Neural progenitor cell (in vitro differentiated cells): ENCODE measurements at regions not wholly inside any gene's neighbourhood (a gene's known extent, or its start where the extent isn't known, plus 50 kb on each side); places are given as distances from the start of the nearest gene placed in this dataset.
"Not testable (repeated sequence)": the region's sequence is repeated elsewhere in the genome, so short reads cannot be mapped to it uniquely, and the experiment has no call there.

Source experiments
- DNase-seq: peaks from one replicate; pipeline ENCODE4 v3.0.0-alpha.2; 2016; ENCODE audit warnings: low spot score
- H2AFZ ChIP-seq: fragments of 200-600 bp; sonication (generic); replicated peaks from 2 replicates; pipeline ENCODE4 v1.6.1; 2016; ENCODE audit warnings: antibody characterized with exemption
- H3F3A ChIP-seq: fragments of 200-600 bp; sonication (generic); 2 replicates; pipeline ENCODE4 v1.6.1; 2016; ENCODE audit warnings: antibody characterized with exemption, low read depth
- H3K27ac ChIP-seq: fragments of 200-600 bp; sonication (generic); 2 replicates; pipeline ENCODE4 v1.5.1; 2016; ENCODE audit warnings: mild to moderate bottlenecking
- H3K27me3 ChIP-seq: fragments of 200-600 bp; sonication (generic); 2 replicates; pipeline ENCODE4 v1.6.1; 2016; ENCODE audit warnings: mild to moderate bottlenecking, moderate library complexity
- H3K36me3 ChIP-seq: fragments of 200-600 bp; sonication (generic); 2 replicates; pipeline ENCODE4 v1.5.1; 2016
- H3K4me1 ChIP-seq: fragments of 200-600 bp; sonication (generic); 2 replicates; pipeline ENCODE4 v1.6.1; 2016; ENCODE audit warnings: mixed run types
- H3K4me2 ChIP-seq: fragments of 200-600 bp; sonication (generic); 2 replicates; pipeline ENCODE4 v1.6.1; 2016
- H3K4me3 ChIP-seq: fragments of 200-600 bp; sonication (generic); 2 replicates; pipeline ENCODE4 v1.5.1; 2016
- H3K79me2 ChIP-seq: fragments of 200-600 bp; sonication (generic); 2 replicates; pipeline ENCODE4 v1.6.1; 2016; ENCODE audit warnings: low read depth
- H3K9ac ChIP-seq: fragments of 200-600 bp; sonication (generic); 2 replicates; pipeline ENCODE4 v1.6.1; 2016
- H3K9me3 ChIP-seq: fragments of 200-600 bp; sonication (generic); 2 replicates; pipeline ENCODE4 v1.5.1; 2016; ENCODE audit warnings: low read depth
- H4K20me1 ChIP-seq: fragments of 200-600 bp; sonication (generic); 2 replicates; pipeline ENCODE4 v1.6.1; 2016; ENCODE audit warnings: low read depth
- H3K27ac Mint-ChIP-seq: 3 replicates; pipeline ENCODE4 v1.8.0; 2021; ENCODE audit warnings: mixed read lengths
- H3K27me3 Mint-ChIP-seq: 2 replicates; pipeline ENCODE4 v1.8.0; 2022; ENCODE audit warnings: low read depth, mild to moderate bottlenecking, inconsistent platforms, moderate library complexity, mixed read lengths; ENCODE audit not compliant: insufficient read depth
- H3K36me3 Mint-ChIP-seq: 3 replicates; pipeline ENCODE4 v1.8.0; 2021; ENCODE audit warnings: mixed read lengths
- H3K4me1 Mint-ChIP-seq: 3 replicates; pipeline ENCODE4 v1.8.0; 2021; ENCODE audit warnings: mixed read lengths
- H3K4me3 Mint-ChIP-seq: 3 replicates; pipeline ENCODE4 v1.8.0; 2021; ENCODE audit warnings: mild to moderate bottlenecking, moderate library complexity, mixed read lengths
- H3K9me3 Mint-ChIP-seq: 3 replicates; pipeline ENCODE4 v1.8.0; 2020; ENCODE audit warnings: mixed read lengths
- EZH2 ChIP-seq: fragments of 200-600 bp; sonication (generic); IDR thresholded peaks from 2 replicates; pipeline ENCODE4 v1.6.1; 2017; ENCODE audit warnings: antibody characterized with exemption, mild to moderate bottlenecking, moderate library complexity
- EZH2phosphoT487 ChIP-seq: fragments of 200-600 bp; sonication (generic); IDR thresholded peaks from 2 replicates; pipeline ENCODE4 v1.6.1; 2017; ENCODE audit warnings: antibody characterized with exemption
- TF ChIP-seq, protein P1 (sequence below): fragments of 200-600 bp; sonication (generic); IDR thresholded peaks from 2 replicates; pipeline ENCODE4 v1.5.1; 2017; ENCODE audit warnings: antibody characterized with exemption, mild to moderate bottlenecking

DNA sequence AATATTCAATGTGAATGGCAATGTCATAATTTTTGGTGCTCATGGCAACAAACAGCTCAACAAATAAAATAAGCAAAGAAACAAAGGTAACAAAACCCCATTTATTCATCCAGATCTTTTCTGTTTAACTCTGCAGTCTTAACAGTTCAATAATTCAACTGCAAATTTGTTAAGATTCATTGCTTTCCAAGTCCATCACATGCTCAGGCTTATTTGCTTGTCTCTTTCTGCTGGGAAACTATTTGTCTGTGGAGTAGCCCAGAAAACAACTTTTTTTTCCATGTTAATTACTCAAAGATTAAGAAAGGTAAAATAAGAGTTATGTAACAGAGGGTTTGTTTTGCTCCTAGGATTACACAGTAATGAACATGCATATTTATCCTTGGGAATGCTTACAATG is 92.6 kb upstream of the PNPT1 start:
- Mint-ChIP-seq H3K4me3 (no peak overlapping the region), H3K9me3 (peaks cover 2% of the 10 kb centered on the region), H3K36me3 (no peaks in the 10 kb centered on the region), H3K27me3 (no peaks in the 10 kb centered on the region), H3K4me1 (no peaks in the 10 kb centered on the region), H3K27ac (no peak overlapping the region)
- Histone ChIP-seq H3K9me3 (no peaks in the 10 kb centered on the region), H3K4me3 (no peak overlapping the region), H3K9ac (no peak overlapping the region), H3K36me3 (no peaks in the 10 kb centered on the region), H4K20me1 (no peaks in the 10 kb centered on the region), H3K79me2 (no peaks in the 10 kb centered on the region), H3K27ac (no peak overlapping the region), H2AFZ (no peak overlapping the region), H3F3A (no peaks in the 10 kb centered on the region), H3K27me3 (no peaks in the 10 kb centered on the region), H3K4me1 (no peaks in the 10 kb centered on the region), H3K4me2 (no peak overlapping the region)
- TF ChIP-seq EZH2 (no peak), EZH2phosphoT487 (no peak)
- TF ChIP-seq, protein P1, sequence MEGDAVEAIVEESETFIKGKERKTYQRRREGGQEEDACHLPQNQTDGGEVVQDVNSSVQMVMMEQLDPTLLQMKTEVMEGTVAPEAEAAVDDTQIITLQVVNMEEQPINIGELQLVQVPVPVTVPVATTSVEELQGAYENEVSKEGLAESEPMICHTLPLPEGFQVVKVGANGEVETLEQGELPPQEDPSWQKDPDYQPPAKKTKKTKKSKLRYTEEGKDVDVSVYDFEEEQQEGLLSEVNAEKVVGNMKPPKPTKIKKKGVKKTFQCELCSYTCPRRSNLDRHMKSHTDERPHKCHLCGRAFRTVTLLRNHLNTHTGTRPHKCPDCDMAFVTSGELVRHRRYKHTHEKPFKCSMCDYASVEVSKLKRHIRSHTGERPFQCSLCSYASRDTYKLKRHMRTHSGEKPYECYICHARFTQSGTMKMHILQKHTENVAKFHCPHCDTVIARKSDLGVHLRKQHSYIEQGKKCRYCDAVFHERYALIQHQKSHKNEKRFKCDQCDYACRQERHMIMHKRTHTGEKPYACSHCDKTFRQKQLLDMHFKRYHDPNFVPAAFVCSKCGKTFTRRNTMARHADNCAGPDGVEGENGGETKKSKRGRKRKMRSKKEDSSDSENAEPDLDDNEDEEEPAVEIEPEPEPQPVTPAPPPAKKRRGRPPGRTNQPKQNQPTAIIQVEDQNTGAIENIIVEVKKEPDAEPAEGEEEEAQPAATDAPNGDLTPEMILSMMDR: no peak
- no peak for DNase-seq

DNA sequence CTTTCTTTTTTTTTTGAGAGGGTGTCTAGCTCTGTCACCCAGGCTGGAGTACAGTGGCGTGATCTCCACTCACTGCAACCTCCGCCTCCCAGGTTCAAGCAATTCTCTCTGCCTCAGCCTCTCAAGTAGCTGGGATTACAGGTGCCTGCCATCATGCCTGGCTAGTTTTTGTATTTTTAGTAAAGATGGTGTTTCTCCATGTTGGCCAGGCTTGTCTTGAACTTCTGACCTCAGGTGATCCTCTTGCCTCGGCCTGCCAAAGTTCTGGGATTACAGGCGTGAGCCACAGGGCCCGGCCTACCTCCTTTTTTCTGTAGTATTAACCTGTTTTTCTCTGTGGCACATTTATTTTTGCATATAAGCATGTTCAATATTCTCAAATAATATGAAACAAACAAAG is 90.1 kb upstream of the PNPT1 start:
- DNase-seq, H3F3A ChIP-seq, H3K36me3 ChIP-seq, H3K36me3 Mint-ChIP-seq, H3K9ac ChIP-seq, H3K4me1 ChIP-seq, H3K9me3 ChIP-seq, H3K4me3 Mint-ChIP-seq, H3K9me3 Mint-ChIP-seq, H3K27ac Mint-ChIP-seq, H3K4me3 ChIP-seq, H3K79me2 ChIP-seq, H3K4me1 Mint-ChIP-seq, H3K27me3 Mint-ChIP-seq, H4K20me1 ChIP-seq, H3K27me3 ChIP-seq, H2AFZ ChIP-seq, H3K4me2 ChIP-seq, H3K27ac ChIP-seq: not testable (repeated sequence)

DNA sequence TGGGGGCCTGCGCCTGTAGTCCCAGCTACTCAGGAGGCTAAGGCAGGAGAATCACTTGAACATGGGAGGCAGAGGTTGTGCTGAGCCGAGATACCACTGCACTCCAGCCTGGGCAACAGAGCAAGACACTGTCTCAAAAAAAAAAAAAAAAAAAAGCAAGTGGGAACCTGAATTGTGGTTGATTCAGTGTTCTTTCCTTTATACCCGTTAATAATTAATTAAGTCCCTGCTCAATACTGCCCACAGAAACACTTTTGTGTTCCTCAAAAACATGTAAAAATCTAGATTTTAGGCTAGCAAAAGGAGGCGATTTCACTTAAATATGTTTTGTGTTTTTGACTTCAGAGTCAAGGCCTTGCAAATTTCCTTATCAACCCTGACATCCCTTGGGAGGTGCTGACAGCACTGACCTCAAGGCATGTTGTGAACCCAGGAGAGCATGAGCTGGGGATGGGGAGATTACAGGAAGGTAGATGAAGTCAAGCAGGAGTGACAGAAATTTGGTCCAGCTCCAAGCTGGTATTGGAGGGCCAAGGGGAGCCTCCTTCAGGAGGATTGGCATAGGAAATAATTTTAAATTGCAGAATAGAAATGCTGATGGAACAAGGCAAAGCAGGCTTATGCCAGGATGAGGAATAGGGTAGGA is 89.0 kb upstream of the PNPT1 start:
- no peak overlapping the region for H3K27ac Mint-ChIP-seq
- no peaks in the 10 kb centered on the region for H3K36me3 Mint-ChIP-seq
- H3K9me3 Mint-ChIP-seq: no peaks in the 10 kb centered on the region
- Histone ChIP-seq H3K4me1 (no peaks in the 10 kb centered on the region), H3K27me3 (no peaks in the 10 kb centered on the region), H3K4me2 (no peak overlapping the region), H3K9me3 (no peaks in the 10 kb centered on the region), H3K9ac (no peak overlapping the region), H3K4me3 (no peak overlapping the region), H3K79me2 (no peaks in the 10 kb centered on the region), H2AFZ (no peak overlapping the region), H3K27ac (no peak overlapping the region), H4K20me1 (no peaks in the 10 kb centered on the region), H3K36me3 (no peaks in the 10 kb centered on the region), H3F3A (no peaks in the 10 kb centered on the region)
- no peak for DNase-seq
- H3K4me1 Mint-ChIP-seq: peaks cover 2% of the 10 kb centered on the region
- no peak overlapping the region for H3K4me3 Mint-ChIP-seq
- TF ChIP-seq EZH2 (no peak), EZH2phosphoT487 (no peak)
- TF ChIP-seq, protein P1: no peak
- H3K27me3 Mint-ChIP-seq: no peaks in the 10 kb centered on the region

DNA sequence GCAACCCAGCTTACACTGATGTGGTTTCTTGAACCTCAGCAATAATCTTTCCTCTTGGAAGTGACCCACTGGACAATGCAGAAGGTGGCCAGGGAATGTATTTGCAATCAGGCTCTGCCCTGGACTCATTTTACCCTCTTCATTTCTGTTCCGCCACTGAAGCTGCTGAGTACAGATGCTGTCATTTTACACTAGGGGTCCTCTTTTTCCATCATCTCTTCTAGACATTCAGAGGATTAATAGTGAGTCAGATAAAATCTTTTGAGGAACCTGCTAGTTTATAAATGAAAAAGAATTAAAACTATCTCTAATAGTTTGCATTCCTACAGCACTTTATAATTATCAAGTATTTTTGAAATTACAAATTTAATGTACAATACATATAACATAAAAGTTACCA is 87.9 kb upstream of the PNPT1 start:
- no peak overlapping the region for H3K4me2 ChIP-seq
- H3K4me3 ChIP-seq: no peak overlapping the region
- no peaks in the 10 kb centered on the region for H3K27me3 ChIP-seq
- no peak overlapping the region for H3K9ac ChIP-seq
- H3K27ac ChIP-seq: no peak overlapping the region
- H3K79me2 ChIP-seq: no peaks in the 10 kb centered on the region
- H2AFZ ChIP-seq: no peak overlapping the region
- Mint-ChIP-seq H3K27ac (no peak overlapping the region), H3K9me3 (no peaks in the 10 kb centered on the region), H3K4me3 (no peak overlapping the region), H3K27me3 (no peaks in the 10 kb centered on the region), H3K4me1 (peaks cover 2% of the 10 kb centered on the region), H3K36me3 (no peaks in the 10 kb centered on the region)
- no peaks in the 10 kb centered on the region for H3K4me1 ChIP-seq
- no peaks in the 10 kb centered on the region for H3K9me3 ChIP-seq
- H3K36me3 ChIP-seq: no peaks in the 10 kb centered on the region
- no peaks in the 10 kb centered on the region for H3F3A ChIP-seq
- H4K20me1 ChIP-seq: no peaks in the 10 kb centered on the region
- TF ChIP-seq EZH2: no peak
- no peak for TF ChIP-seq EZH2phosphoT487
- TF ChIP-seq, protein P1: no peak
- no peak for DNase-seq
